NCI-H82 treated with DMSO at 0.1 percent for 48 hours (cell line): ENCODE measurements at regions not wholly inside any gene's neighbourhood (a gene's known extent, or its start where the extent isn't known, plus 50 kb on each side); places are given as distances from the start of the nearest gene placed in this dataset.
"Not testable (repeated sequence)": the region's sequence is repeated elsewhere in the genome, so short reads cannot be mapped to it uniquely, and the experiment has no call there.

Experiments
- DNase-seq: peaks from one replicate; lab custom pipeline; 2025; ENCODE audit not compliant: unreplicated experiment; lab: John Stamatoyannopoulos, UW

- DNase-seq = no peak
These were observed 51.9 kb upstream of the SPDL1 start for GRCh38 chr5:169531631-169532030.

GRCh38 chr5:169527863-169528262 lies 55.7 kb upstream of the SPDL1 start:
- DNase-seq = no peak

- DNase-seq = no peak
These were observed 56.5 kb upstream of the SPDL1 start for GRCh38 chr5:169527066-169527465.

DNA sequence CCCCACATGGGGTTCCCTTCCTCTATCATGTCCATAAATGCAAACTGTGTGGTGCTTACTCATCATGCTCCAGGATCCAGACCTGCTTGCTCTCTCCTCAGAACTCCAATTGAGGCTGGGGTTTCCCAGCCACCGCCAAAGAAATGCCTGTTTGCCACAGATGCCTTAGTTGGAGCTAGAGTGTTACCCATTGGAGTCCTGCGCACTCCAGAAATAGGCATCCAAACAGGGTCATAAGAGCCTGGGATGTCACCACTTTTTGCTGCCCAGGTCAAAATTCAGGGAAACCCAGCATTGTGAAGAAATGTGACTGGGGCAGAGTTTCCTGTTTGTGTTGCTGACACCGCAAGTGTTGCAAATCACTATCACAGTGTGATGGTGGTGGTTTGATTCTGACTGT lies 60.7 kb upstream of the SPDL1 start:
- DNase-seq = no peak

DNA sequence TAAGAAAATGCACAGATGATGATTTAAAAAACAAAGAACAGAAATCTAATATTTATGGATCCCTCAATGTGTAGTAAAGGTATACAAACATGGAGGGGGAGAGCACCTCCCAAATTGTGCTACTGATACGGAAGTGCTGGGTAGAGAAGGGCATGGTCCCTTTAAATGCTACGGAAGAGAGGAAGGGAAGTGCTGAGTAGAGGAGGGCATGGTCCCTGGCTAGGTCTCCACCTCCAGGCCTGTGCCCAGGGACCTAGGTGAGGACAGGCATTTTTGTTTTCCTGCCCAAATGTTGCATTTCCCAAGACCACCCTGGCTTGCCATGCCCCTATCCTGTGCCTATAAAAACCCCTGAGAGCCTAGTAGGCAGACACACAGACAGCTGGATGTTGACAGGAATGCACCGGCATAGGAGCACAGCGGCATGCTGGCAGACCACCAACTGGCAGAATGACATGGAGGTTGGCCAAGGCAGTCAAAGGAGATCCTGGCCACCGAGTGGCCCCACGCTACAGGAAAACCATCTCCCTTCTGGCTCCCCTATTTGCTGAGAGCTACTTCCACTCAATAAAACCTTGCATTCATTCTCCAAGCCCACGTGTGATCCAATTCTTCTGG lies 62.1 kb upstream of the SPDL1 start:
- no peak for DNase-seq

DNA sequence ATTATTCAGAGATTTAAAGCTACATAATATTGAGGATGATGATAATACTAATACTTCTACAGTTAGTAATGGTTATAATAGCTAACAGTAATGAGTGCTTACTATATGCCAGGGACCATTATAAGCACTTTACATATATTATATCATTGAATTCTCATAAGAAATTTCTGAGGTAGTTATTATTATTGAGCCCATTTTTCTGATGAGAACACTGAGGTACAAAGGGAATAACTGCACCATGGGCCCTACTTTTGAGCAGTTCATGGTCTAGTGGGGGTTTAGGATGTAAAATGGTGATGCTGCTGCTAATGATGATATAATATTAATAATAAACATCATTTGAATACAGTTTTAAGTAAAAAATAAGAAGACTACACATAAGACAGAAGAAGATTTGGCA lies 64.2 kb upstream of the SPDL1 start:
- DNase-seq = no peak

DNA sequence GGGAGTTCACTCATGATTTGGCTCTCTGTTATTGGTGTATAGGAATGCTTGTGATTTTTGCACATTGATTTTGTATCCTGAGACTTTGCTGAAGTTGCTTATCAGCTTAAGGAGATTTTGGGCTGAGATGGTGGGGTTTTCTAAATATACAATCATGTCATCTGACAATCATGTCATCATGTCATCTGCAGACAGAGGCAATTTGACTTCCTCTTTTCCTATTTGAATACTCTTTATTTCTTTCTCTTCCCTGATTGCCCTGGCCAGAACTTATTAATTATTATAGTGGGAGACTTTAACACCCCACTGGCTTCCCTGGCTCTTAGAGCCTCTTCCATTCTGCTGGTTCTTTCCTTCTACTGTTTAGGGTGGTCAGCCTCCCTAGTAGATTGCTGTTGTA lies 64.8 kb upstream of the SPDL1 start:
- not testable (repeated sequence) for DNase-seq

DNA sequence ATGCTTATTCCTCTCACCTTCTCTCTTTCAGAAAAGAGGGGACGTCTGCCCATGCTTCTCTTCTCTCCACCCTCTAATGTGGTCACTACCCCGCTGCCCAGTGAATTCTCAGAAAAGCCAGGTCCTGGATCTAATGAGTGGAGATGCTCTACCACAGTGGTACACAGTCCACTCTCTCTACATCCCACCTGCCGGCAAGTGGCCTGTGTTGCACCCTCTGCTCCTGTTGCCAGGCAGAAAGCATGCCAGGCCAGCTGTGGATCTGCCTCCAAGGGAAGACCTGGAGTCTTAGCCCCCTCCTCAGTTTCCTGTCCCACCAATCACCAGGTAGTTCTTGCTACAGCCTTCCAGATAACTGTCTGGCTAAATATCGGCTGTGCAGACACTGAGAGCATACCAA lies 71.2 kb upstream of the SPDL1 start:
- no peak for DNase-seq

DNA sequence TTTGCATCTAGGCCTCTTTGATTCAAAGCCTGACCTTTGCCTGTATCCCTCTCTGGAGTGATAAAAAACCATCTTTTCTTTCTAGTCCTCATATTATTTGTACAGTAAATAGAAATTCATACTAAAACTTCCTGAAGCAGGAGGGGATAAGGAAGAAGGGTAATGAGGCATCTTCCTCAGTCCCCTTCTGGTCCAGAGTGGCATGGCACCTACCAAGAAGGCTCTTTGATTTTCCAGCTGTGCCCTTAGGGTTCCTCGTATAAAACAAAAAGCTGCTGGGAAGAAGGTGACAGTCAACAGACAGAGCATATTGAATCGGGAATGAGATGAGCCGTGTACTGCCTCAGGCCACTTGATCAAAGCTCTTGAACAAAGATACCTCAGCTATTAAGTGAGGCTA lies 71.9 kb upstream of the SPDL1 start:
- no peak for DNase-seq

GRCh38 chr5:169507051-169507450 lies 76.5 kb upstream of the SPDL1 start:
- no peak for DNase-seq

GRCh38 chr5:169503886-169504285 lies 79.7 kb upstream of the SPDL1 start:
- no peak for DNase-seq

GRCh38 chr5:169499990-169500505 lies 83.5 kb upstream of the SPDL1 start:
- DNase-seq = no peak

GRCh38 chr5:169496878-169497277 lies 86.7 kb upstream of the SPDL1 start:
- no peak for DNase-seq

GRCh38 chr5:169494941-169495548 lies 88.5 kb upstream of the SPDL1 start:
- DNase-seq = no peak

DNA sequence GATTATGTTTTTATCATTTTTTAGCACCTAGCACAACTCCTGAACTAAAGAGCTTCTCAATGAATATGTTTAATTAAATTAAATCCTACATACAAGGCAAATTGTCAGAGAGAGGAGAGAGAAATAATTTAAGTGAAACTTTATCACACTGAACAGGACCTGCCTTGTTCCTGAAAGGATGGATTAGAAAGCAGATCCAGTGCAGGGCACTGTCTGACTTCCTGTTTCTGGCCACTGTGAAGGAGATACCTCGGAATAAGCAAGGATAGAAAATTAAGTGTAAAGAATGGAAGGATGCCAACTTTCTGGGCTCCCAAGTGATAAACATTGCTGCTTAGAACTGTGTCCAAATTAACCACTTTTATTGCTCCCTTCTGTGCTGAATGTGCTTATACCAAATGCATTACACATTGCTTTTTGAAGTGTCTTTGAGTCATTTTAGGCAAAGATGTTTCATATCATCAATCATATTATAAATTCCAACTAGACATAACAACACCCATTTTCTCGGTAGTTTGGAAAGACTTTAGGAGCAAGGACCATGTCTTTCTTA lies 89.1 kb upstream of the SPDL1 start:
- no peak for DNase-seq

DNA sequence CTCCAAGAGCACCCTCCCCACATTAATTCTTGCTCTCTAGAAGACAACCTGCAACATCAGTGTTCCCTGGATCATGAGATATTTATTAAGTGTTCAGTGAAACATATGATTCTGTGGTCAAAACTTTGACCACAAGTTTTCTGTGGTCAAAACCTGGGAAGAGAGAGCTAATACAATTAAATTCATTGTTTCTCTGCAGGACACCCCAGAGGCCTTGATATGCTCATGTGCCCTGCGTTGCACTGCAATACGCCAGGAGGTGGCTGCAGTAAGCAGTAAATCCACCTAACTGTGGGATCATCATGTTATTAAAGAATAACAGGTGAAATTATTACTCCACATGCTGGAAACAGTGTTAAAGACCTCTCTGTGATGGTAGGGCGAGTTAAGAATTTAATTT lies 109.3 kb upstream of the SPDL1 start:
- no peak for DNase-seq

DNA sequence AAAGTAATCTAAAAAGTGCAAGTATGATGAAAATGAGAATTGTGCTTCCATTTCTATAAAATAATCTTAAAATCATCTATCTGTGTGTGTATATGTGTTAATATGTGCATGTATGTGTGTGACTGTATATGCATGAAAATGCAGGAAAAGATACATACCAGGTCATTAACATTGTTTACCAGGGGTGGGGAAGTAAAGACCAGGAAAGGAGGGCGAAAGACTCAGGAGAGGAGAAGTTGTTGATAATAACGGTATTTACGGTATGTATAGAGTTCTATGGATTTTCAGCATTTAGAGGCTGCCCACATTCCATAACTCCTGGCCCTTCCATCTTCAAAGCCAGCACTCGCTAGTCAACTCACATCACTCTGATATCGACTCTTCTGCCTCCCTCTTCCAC lies 111.0 kb upstream of the SPDL1 start:
- no peak for DNase-seq

DNA sequence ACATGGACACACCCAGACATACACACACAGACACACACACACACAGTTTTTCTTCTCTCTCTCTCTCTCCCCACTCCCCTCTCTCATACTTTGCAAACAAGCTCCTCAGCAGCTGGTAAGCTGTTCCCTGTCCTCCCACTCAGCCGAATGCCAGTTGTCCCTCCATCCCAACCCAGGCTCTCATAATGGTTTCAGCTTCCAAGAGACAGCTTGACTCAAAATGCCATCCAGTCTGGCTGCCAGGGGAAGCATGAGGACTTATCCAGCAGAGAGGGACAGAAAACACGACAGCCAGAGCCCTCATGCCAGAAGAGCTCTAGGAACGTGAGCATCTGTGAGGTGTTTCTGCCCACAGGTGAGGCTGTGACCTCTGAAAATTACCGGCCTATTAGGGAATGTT lies 112.6 kb upstream of the SPDL1 start:
- DNase-seq = no peak

DNA sequence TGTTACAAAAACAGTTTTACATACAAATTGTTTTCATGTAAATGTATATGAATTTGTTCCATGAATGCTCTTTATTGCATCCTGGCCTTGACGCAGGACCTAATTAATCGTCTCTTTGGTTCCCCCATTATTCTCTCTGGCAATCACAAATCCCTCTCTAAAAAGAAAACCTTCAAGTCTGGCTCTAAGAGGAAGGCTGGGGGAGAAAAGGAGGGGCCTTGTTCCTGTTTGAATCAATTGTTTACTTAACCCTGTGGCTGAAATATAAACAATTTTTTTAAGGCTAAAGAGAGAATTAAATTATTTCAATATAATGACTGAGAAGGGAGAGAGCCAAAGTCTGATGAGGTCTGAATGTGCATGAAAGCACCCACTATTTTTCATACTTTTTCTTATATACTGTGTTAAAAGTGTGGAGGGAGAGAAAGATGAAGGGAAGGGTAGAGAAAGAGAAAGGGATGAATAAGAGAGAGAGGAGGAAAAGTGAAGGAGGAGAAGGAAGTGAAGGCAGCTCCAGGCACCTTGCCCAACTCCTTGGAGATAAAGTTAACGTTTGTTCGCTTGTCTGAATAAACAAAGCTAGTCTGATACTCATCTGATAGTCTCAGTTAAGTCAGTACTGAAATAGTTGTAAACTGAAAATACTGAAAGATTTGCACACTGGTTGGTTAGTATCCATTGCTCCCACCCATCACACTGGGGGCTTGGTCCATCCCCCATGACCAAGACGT lies 116.4 kb upstream of the SPDL1 start:
- no peak for DNase-seq

DNA sequence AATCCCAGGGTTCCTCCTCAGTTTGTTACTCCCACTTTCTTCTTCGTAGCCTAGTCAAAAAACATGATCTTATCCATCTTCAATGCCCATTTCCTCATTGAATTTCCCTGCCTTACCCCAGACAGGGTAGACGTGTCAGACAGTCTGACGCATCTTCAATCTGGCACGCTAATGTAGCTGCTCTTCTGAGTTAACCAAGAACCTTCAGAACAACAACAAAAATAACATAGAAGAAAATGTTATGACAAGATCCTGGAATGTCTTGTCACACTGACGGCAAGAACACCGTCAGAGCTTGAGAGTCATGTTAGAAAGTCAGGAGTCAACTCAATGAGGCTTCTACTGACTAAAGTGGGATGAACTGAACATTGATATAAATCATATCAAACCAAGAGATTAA lies 122.7 kb upstream of the SPDL1 start:
- no peak for DNase-seq

DNA sequence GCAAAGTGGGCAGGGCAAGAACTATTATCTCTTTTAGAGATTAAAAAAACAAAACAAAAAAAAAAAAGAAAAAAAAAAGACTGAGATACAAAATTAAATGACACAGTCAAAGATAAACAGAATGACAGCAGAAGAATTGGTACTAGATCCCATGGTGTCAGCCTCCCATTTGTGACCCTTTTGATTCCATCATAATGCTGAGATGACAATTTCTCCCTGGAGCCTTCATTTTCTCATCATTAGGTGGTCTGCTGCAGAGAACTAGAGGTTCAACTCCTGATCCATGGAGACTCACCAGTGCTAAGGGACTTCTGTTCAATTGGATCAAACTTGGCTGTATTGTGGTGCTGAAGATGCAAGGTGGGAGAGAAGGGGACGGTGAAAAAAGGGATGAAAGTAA lies 123.5 kb upstream of the SPDL1 start:
- DNase-seq = no peak

GRCh38 chr5:169458221-169458620 lies 125.4 kb upstream of the SPDL1 start:
- no peak for DNase-seq
